DMS79 treated with DMSO at 0.1 percent for 48 hours (cell line): ENCODE measurements at regions not wholly inside any gene's neighbourhood (a gene's known extent, or its start where the extent isn't known, plus 50 kb on each side); places are given as distances from the start of the nearest gene placed in this dataset.
"Not testable (repeated sequence)": the region's sequence is repeated elsewhere in the genome, so short reads cannot be mapped to it uniquely, and the experiment has no call there.

Experiments
- DNase-seq: peaks from one replicate; lab custom pipeline; 2025; lab: John Stamatoyannopoulos, UW

DNA sequence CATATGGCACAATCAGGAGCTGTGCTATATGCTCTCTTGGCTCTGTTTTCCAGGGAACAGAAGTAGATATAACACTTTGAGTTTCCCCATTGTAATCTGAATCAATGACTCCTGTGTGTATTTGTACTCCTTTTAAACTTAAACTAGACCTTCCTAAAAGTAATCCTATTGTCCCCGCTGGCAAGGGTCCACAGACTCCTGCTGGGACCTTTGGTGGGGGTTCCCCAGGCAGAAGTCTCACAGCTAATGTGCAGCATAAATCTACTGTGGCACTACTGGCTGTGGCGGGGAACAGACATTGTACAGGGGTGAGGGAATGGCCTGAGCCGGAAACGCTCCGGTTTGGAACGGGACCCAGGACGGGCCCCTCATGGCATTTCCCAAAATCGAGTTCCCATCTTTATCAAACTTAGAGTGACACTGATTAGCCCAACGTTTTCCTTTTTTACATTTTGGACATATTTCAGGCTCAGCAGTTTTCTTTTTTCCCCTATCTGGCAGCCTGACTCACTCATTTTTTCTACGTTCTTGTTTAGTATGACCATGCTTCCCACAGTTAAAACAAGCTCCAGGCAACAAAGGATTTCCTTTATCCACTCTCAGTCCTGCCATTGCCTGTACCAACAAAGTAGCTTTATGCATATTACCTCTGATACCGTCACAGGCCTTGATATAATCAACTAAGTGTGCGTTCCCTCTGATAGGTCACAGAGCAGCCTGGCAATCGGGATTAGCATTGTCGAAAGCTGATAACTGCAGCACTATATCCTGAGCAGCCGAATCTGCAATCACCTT lies 59.5 kb upstream of the LPCAT1 start:
- DNase-seq = not testable (repeated sequence)

DNA sequence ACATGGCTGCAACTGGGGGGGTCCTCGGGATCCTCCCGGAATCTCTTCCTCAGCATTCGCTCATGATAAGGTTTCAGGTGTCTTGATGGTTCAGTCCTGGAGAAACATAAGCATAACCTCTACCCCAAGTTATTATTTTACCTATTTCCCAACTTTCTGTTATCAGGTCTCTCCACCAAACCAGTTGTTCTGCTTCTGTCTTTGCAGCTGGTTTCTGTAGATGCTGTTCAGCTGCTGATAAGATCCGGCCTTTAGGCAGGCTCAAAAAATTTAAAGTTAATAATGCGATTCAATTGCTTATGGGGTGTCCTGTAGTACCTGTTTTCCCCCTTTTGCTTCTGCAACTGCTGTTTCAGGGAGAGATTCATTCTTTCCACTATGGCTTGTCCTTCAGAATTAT lies 55.6 kb upstream of the LPCAT1 start:
- DNase-seq = not testable (repeated sequence)

DNA sequence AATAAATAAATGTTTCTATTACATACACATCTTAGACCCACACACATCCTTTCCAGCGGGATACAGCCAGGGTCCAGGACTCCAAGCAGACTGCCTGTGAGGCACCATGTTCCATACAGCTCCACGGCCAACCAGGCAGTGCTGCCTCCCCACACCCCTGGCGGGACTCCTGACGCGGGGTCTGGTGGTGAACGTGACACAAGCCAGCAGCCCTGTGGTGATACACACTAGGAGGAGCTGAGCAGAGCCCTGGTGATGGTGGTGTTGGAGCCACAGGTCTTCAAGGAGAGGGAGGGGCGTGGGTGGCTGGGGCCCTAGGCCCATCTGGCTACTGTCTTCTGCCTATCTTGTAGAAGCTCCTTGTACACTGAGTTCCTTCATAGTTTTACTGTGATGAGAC lies 53.1 kb upstream of the LPCAT1 start:
- not testable (repeated sequence) for DNase-seq

DNA sequence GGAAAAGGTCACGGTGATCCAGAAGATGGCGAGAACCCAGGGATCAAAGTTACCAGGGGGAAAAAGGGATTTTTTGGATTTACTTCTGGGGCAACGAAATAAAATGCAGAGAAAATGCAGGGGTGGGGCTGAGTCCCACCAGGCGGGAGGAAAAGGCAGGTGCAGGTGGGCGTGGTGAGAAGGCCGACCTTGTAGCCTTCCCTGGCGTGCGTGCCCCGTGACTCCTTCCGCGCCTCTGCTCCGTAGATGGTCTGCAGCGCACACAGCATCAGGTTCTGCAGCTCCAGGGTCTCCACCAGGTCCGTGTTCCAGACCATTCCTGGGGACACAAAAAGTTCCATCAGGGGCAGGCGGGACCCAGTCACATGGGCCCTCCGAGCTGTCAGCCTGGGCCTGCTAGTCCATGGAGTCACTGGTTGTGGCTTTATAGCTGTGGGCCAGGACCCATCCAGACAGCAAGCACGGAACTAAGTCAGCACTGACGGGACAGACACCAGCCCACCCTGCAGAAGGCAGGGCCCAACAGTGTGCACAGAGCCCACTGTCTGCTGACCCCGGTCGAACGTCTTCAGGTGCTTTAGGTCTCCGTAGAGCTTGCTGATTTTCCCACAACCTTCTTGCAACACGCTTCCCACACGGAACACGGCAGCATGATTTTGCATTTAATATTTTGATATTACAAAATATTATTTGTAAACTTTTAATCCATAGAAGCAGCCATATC lies 52.4 kb upstream of the LPCAT1 start:
- not testable (repeated sequence) for DNase-seq

DNA sequence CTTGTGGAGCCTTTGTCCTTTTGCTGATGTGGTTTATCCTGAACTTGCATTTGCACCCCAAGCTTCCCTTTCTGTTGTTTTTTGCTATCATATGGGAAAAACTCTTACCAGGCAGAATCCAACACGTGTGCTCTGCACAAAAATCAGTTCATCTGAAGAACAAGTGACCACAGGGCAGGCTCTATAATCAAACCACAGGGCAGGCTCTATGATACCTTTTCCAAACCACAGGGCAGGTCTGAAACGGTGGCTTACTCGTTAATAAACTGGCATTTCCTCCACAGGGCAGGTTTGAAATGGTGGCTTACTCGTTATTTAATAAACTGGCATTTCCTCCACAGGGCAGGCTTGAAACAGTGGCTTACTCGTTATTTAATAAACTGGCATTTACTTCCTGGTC lies 51.7 kb upstream of the LPCAT1 start:
- DNase-seq = not testable (repeated sequence)

- DNase-seq = not testable (repeated sequence)
These were observed 50.2 kb upstream of the LPCAT1 start for GRCh38 chr5:1574023-1574318.

GRCh38 chr5:1573217-1574022 lies 49.7 kb upstream of the LPCAT1 start:
- not testable (repeated sequence) for DNase-seq
